GM12891 (cell line): ENCODE measurements at regions not wholly inside any gene's neighbourhood (a gene's known extent, or its start where the extent isn't known, plus 50 kb on each side); places are given as distances from the start of the nearest gene placed in this dataset.
"Not testable (repeated sequence)": the region's sequence is repeated elsewhere in the genome, so short reads cannot be mapped to it uniquely, and the experiment has no call there.

Experiments used
- DNase-seq: peaks from one replicate; pipeline ENCODE4 v3.0.0; 2011; ENCODE audit warnings: low spot score; ENCODE audit not compliant: insufficient read length
- FAIRE-seq: peaks from 2 replicates; lab custom pipeline; 2011; peaks lifted over from hg19 to GRCh38; lab: Jason Lieb, UNC
- PAX5 ChIP-seq: IDR thresholded peaks from 2 replicates; pipeline ENCODE4 v1.6.1; 2011; ENCODE audit warnings: low read length, moderate library complexity, mild to moderate bottlenecking; ENCODE audit not compliant: insufficient read depth, severe bottlenecking
- POLR2A ChIP-seq: IDR thresholded peaks from 2 replicates; pipeline ENCODE4 v1.6.1; 2011; ENCODE audit warnings: low read depth, low read length, control low read depth
- POLR2AphosphoS5 ChIP-seq: IDR thresholded peaks from 2 replicates; pipeline ENCODE4 v1.6.1; 2011; ENCODE audit warnings: low read depth, low read length, control low read depth
- POU2F2 ChIP-seq: IDR thresholded peaks from 2 replicates; pipeline ENCODE4 v1.6.1; 2011; ENCODE audit warnings: low read depth, mild to moderate bottlenecking, control low read depth, low read length, moderate library complexity
- SPI1 ChIP-seq: IDR thresholded peaks from 2 replicates; pipeline ENCODE4 v1.6.1; 2011; ENCODE audit warnings: low read depth, low read length, control low read depth
- TAF1 ChIP-seq: IDR thresholded peaks from 2 replicates; pipeline ENCODE4 v1.6.1; 2011; ENCODE audit warnings: low read depth, low read length, control low read depth

GRCh38 chr16:13697568-13697967, 222.4 kb upstream of the ERCC4 start:
- FAIRE-seq (no peak), DNase-seq (no peak)
- TF ChIP-seq POLR2A (no peak), PAX5 (no peak), POU2F2 (no peak), TAF1 (no peak), SPI1 (no peak), POLR2AphosphoS5 (no peak)

GRCh38 chr16:13702614-13703013, 217.3 kb upstream of the ERCC4 start:
- DNase-seq (no peak), FAIRE-seq (no peak)
- TF ChIP-seq POLR2A (no peak), POU2F2 (no peak), SPI1 (no peak), POLR2AphosphoS5 (no peak), TAF1 (no peak), PAX5 (no peak)

- DNase-seq (no peak), FAIRE-seq (no peak)
- TF ChIP-seq PAX5 (no peak), POLR2A (no peak), TAF1 (no peak), SPI1 (no peak), POU2F2 (no peak), POLR2AphosphoS5 (no peak)
These were observed 211.4 kb upstream of the ERCC4 start for GRCh38 chr16:13708347-13709120.

GRCh38 chr16:13718748-13719147, 201.2 kb upstream of the ERCC4 start:
- DNase-seq, result no peak
- no peak for TF ChIP-seq POU2F2
- no peak for TF ChIP-seq TAF1
- no peak for TF ChIP-seq POLR2A
- no peak for TF ChIP-seq SPI1
- TF ChIP-seq PAX5, result no peak
- TF ChIP-seq POLR2AphosphoS5, result no peak
- no peak for FAIRE-seq

GRCh38 chr16:13727943-13728342, 192.0 kb upstream of the ERCC4 start:
- FAIRE-seq (no peak), DNase-seq (no peak)
- TF ChIP-seq TAF1 (no peak), POLR2AphosphoS5 (no peak), POLR2A (no peak), SPI1 (no peak), PAX5 (no peak), POU2F2 (no peak)

- no peak for FAIRE-seq
- DNase-seq, result no peak
- no peak for TF ChIP-seq PAX5
- TF ChIP-seq POLR2AphosphoS5, result no peak
- TF ChIP-seq POU2F2, result no peak
- TF ChIP-seq POLR2A, result no peak
- no peak for TF ChIP-seq SPI1
- TF ChIP-seq TAF1, result no peak
These were observed 186.4 kb upstream of the ERCC4 start for GRCh38 chr16:13733561-13733960.

GRCh38 chr16:13739621-13740373, 180.2 kb upstream of the ERCC4 start:
- FAIRE-seq, DNase-seq: not testable (repeated sequence)

- DNase-seq (no peak), FAIRE-seq (no peak)
- TF ChIP-seq POLR2AphosphoS5 (no peak), SPI1 (no peak), POLR2A (no peak), POU2F2 (no peak), TAF1 (no peak), PAX5 (no peak)
These were observed 177.0 kb upstream of the ERCC4 start for GRCh38 chr16:13742928-13743327.

GRCh38 chr16:13743571-13743970, 176.4 kb upstream of the ERCC4 start:
- FAIRE-seq (no peak), DNase-seq (no peak)
- TF ChIP-seq PAX5, result no peak
- no peak for TF ChIP-seq POU2F2
- TF ChIP-seq SPI1, result no peak
- no peak for TF ChIP-seq TAF1
- no peak for TF ChIP-seq POLR2AphosphoS5
- TF ChIP-seq POLR2A, result no peak
